HG02981 (cell line): ENCODE measurements at regions not wholly inside any gene's neighbourhood (a gene's known extent, or its start where the extent isn't known, plus 50 kb on each side); places are given as distances from the start of the nearest gene placed in this dataset.
"Not testable (repeated sequence)": the region's sequence is repeated elsewhere in the genome, so short reads cannot be mapped to it uniquely, and the experiment has no call there.

Experiments
- ATAC-seq: cut with Tn5 transposase; IDR thresholded peaks from one replicate; pipeline ENCODE4 v1.9.1; 2021; ENCODE audit warnings: mild to moderate bottlenecking, moderate library complexity; ENCODE audit not compliant: unreplicated experiment

GRCh38 chr11:112611771-112612170 is 349.4 kb upstream of the NCAM1 start:
- no peak for ATAC-seq

GRCh38 chr11:112612250-112612849 is 348.9 kb upstream of the NCAM1 start:
- no peak for ATAC-seq

- no peak for ATAC-seq
Measured at GRCh38 chr11:112613051-112613972, 347.9 kb upstream of the NCAM1 start.

- ATAC-seq = no peak
Measured at GRCh38 chr11:112614605-112615004, 346.6 kb upstream of the NCAM1 start.

GRCh38 chr11:112615238-112615637 is 346.0 kb upstream of the NCAM1 start:
- ATAC-seq = no peak

GRCh38 chr11:112615891-112616290 is 345.3 kb upstream of the NCAM1 start:
- ATAC-seq = no peak

GRCh38 chr11:112616327-112617097 is 344.7 kb upstream of the NCAM1 start:
- no peak for ATAC-seq

- no peak for ATAC-seq
Measured at GRCh38 chr11:112617098-112617425, 344.2 kb upstream of the NCAM1 start.

- no peak for ATAC-seq
Measured at GRCh38 chr11:112617977-112618826, 343.0 kb upstream of the NCAM1 start.

- ATAC-seq = no peak
Measured at GRCh38 chr11:112619106-112619505, 342.1 kb upstream of the NCAM1 start.

GRCh38 chr11:112620621-112621394 is 340.4 kb upstream of the NCAM1 start:
- ATAC-seq = no peak

GRCh38 chr11:112623057-112623456 is 338.2 kb upstream of the NCAM1 start:
- no peak for ATAC-seq

- ATAC-seq = no peak
Measured at GRCh38 chr11:112624431-112624830, 336.8 kb upstream of the NCAM1 start.

- ATAC-seq = not testable (repeated sequence)
Measured at GRCh38 chr11:112624971-112625370, 336.2 kb upstream of the NCAM1 start.

- no peak for ATAC-seq
Measured at GRCh38 chr11:112625814-112626213, 335.4 kb upstream of the NCAM1 start.

- ATAC-seq = no peak
Measured at GRCh38 chr11:112626731-112627130, 334.5 kb upstream of the NCAM1 start.

- peak; percentile 75 for ATAC-seq
Measured at GRCh38 chr11:112627588-112628045, 333.6 kb upstream of the NCAM1 start.

GRCh38 chr11:112628676-112629075 is 332.5 kb upstream of the NCAM1 start:
- no peak for ATAC-seq

- no peak for ATAC-seq
Measured at GRCh38 chr11:112630496-112630895, 330.7 kb upstream of the NCAM1 start.

- no peak for ATAC-seq
Measured at GRCh38 chr11:112631333-112631732, 329.9 kb upstream of the NCAM1 start.
